ENCODE measurements at regions not wholly inside any gene's neighbourhood (a gene's known extent, or its start where the extent isn't known, plus 50 kb on each side); places are given as distances from the start of the nearest gene placed in this dataset.

GRCh38 chr7:18401757-18402156 lies 93.8 kb upstream of the HDAC9 start:
- TF ChIP-seq CTCF (IDR thresholded peaks at IDR 0.05 in 2 of 3, conservative IDR thresholded peaks at IDR 0.05 in 1 of 3; ENCODE audit: borderline replicate concordance in 1 of 3, insufficient read depth in 1 of 3, low read depth in 2 of 3, low read length in 2 of 3) (no peak), REST (IDR thresholded peaks at IDR 0.05; ENCODE audit: low read depth) (no peak)
